ENCODE measurements at regions not wholly inside any gene's neighbourhood (a gene's known extent, or its start where the extent isn't known, plus 50 kb on each side); places are given as distances from the start of the nearest gene placed in this dataset.

- no peak for DNase-seq (ENCODE audit: low read depth)
These were observed 638.0 kb downstream of the OTOL1 start for GRCh38 chr3:162134571-162134970.

- DNase-seq (ENCODE audit: low read depth), result no peak
These were observed 639.5 kb downstream of the OTOL1 start for GRCh38 chr3:162136136-162136535.

GRCh38 chr3:162138509-162138908 is 641.9 kb downstream of the OTOL1 start:
- DNase-seq (ENCODE audit: low read depth), result no peak

GRCh38 chr3:162139841-162140240 is 643.2 kb downstream of the OTOL1 start:
- DNase-seq (ENCODE audit: low read depth), result no peak

- no peak for DNase-seq (ENCODE audit: low read depth)
These were observed 644.7 kb downstream of the OTOL1 start for GRCh38 chr3:162141272-162141791.

GRCh38 chr3:162142511-162142910 is 645.9 kb downstream of the OTOL1 start:
- DNase-seq (ENCODE audit: low read depth), result no peak

- no peak for DNase-seq (ENCODE audit: low read depth)
These were observed 646.6 kb downstream of the OTOL1 start for GRCh38 chr3:162143180-162143579.

GRCh38 chr3:162147996-162148395 is 651.4 kb downstream of the OTOL1 start:
- DNase-seq (ENCODE audit: low read depth), result no peak

GRCh38 chr3:162150790-162151189 is 654.2 kb downstream of the OTOL1 start:
- DNase-seq (ENCODE audit: low read depth), result no peak

GRCh38 chr3:162152636-162153035 is 656.0 kb downstream of the OTOL1 start:
- DNase-seq (ENCODE audit: low read depth), result no peak

- DNase-seq (ENCODE audit: low read depth), result no peak
These were observed 665.0 kb downstream of the OTOL1 start for GRCh38 chr3:162161595-162161994.

- DNase-seq (ENCODE audit: low read depth), result no peak
These were observed 668.7 kb downstream of the OTOL1 start for GRCh38 chr3:162165346-162165745.

- no peak for DNase-seq (ENCODE audit: low read depth)
These were observed 669.9 kb downstream of the OTOL1 start for GRCh38 chr3:162166543-162166942.

- no peak for DNase-seq (ENCODE audit: low read depth)
These were observed 672.1 kb downstream of the OTOL1 start for GRCh38 chr3:162168715-162169114.

- DNase-seq (ENCODE audit: low read depth), result no peak
These were observed 674.0 kb downstream of the OTOL1 start for GRCh38 chr3:162170581-162170980.

GRCh38 chr3:162171970-162172369 is 675.4 kb downstream of the OTOL1 start:
- DNase-seq (ENCODE audit: low read depth), result no peak

- DNase-seq (ENCODE audit: low read depth), result no peak
These were observed 678.5 kb downstream of the OTOL1 start for GRCh38 chr3:162175145-162175544.

- DNase-seq (ENCODE audit: low read depth), result no peak
These were observed 679.3 kb downstream of the OTOL1 start for GRCh38 chr3:162175878-162176277.

GRCh38 chr3:162183440-162183839 is 686.8 kb downstream of the OTOL1 start:
- DNase-seq (ENCODE audit: low read depth), result no peak

- DNase-seq (ENCODE audit: low read depth), result no peak
These were observed 695.9 kb downstream of the OTOL1 start for GRCh38 chr3:162192340-162193029.

- no peak for DNase-seq (ENCODE audit: low read depth)
These were observed 696.8 kb downstream of the OTOL1 start for GRCh38 chr3:162193148-162194095.

GRCh38 chr3:162195147-162195546 is 698.5 kb downstream of the OTOL1 start:
- DNase-seq (ENCODE audit: low read depth), result no peak

GRCh38 chr3:162196964-162197363 is 700.4 kb downstream of the OTOL1 start:
- no peak for DNase-seq (ENCODE audit: low read depth)

All from GM04504 (cell line).